HCT116 (cell line): ENCODE measurements at regions not wholly inside any gene's neighbourhood (a gene's known extent, or its start where the extent isn't known, plus 50 kb on each side); places are given as distances from the start of the nearest gene placed in this dataset.

ENCODE experiments used
- EZH2 ChIP-seq: fragments of 200-600 bp; sonication (generic); IDR thresholded peaks from 2 replicates; pipeline ENCODE4 v1.6.1; 2017; ENCODE audit warnings: antibody characterized with exemption, mixed run types
- POLR2AphosphoS5 ChIP-seq: IDR thresholded peaks from 2 replicates; pipeline ENCODE4 v1.6.1; 2011; ENCODE audit warnings: mild to moderate bottlenecking, low read depth, low read length, moderate library complexity
- SP1 ChIP-seq: IDR thresholded peaks from 2 replicates; pipeline ENCODE4 v1.6.1; 2012; ENCODE audit warnings: low read depth
- SRF ChIP-seq: IDR thresholded peaks from 2 replicates; pipeline ENCODE4 v1.6.1; 2012; ENCODE audit warnings: low read depth
- TCF7L2 ChIP-seq: IDR thresholded peaks from 2 replicates; pipeline ENCODE4 v1.7.0; 2011; ENCODE audit warnings: borderline replicate concordance, inconsistent platforms; ENCODE audit not compliant: insufficient read depth, insufficient read length; ENCODE audit errors: extremely low read depth
- YY1 ChIP-seq: IDR thresholded peaks from 2 replicates; pipeline ENCODE4 v1.6.1; 2011; ENCODE audit warnings: low read length, low read depth, moderate library complexity, mild to moderate bottlenecking; ENCODE audit not compliant: insufficient replicate concordance; ENCODE audit errors: extremely low read depth
- ZFX ChIP-seq: fragments of 450-650 bp; IDR thresholded peaks from 2 replicates; pipeline ENCODE4 v1.6.1; 2017
- TF ChIP-seq, protein P1 (sequence below), 3 experiments: fragments of 200-600 bp in 1 of 3; sonication (generic) in 1 of 3; IDR thresholded peaks in 2 of 3; conservative IDR thresholded peaks in 1 of 3; 2 replicates each; pipeline ENCODE4 v1.5.1; 2012 to 2017; ENCODE audit warnings: low read depth in 2 of 3, low read length in 2 of 3, antibody characterized with exemption in 1 of 3, borderline replicate concordance in 1 of 3, control low read depth in 1 of 3, mild to moderate bottlenecking in 1 of 3, mixed read lengths in 1 of 3, mixed run types in 1 of 3, moderate library complexity in 1 of 3; ENCODE audit not compliant: insufficient read depth in 1 of 3
- TF ChIP-seq, protein P2 (sequence below): IDR thresholded peaks from 2 replicates; pipeline ENCODE4 v1.6.1; 2012; ENCODE audit warnings: low read depth
- TF ChIP-seq, protein P3 (sequence below): IDR thresholded peaks from 2 replicates; pipeline ENCODE4 v1.6.1; 2012

DNA sequence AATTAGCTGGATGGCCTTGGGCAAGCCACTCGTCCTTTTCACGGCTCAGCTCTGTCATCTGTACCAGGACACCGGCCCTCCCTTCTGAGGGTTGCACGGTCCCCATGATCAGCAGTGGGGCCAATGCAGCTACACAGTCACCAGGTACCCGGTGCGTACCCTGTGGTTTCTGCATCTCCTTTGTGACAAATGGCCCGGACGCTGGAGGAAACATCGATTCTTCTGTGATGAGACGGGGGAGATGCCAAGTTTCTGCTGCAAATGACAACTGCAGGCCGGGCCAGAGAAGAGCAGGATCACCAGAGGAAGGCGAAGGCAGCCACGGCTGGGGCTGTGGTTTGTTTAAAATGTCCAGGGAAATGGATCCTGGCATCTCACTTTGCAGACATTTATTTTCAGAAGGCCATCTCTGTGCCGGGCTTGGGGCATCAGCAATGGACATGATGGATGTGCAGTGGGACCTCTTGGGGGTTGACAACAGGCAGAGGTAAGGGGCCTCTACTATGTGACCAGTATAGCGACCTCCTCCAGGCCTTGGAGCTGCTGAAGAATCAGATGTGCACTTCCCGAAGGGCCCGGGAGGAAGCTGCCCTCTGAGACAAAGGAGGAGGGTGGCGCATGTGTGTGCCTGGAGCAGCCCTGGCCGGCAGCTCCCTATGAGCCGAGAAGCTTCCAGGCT, 221.9 kb upstream of the C1orf174 start:
- TF ChIP-seq, protein P1, sequence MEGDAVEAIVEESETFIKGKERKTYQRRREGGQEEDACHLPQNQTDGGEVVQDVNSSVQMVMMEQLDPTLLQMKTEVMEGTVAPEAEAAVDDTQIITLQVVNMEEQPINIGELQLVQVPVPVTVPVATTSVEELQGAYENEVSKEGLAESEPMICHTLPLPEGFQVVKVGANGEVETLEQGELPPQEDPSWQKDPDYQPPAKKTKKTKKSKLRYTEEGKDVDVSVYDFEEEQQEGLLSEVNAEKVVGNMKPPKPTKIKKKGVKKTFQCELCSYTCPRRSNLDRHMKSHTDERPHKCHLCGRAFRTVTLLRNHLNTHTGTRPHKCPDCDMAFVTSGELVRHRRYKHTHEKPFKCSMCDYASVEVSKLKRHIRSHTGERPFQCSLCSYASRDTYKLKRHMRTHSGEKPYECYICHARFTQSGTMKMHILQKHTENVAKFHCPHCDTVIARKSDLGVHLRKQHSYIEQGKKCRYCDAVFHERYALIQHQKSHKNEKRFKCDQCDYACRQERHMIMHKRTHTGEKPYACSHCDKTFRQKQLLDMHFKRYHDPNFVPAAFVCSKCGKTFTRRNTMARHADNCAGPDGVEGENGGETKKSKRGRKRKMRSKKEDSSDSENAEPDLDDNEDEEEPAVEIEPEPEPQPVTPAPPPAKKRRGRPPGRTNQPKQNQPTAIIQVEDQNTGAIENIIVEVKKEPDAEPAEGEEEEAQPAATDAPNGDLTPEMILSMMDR (IDR thresholded peaks at IDR 0.05 in 2 of 3, conservative IDR thresholded peaks at IDR 0.05 in 1 of 3; ENCODE audit: borderline replicate concordance in 1 of 3, insufficient read depth in 1 of 3, low read depth in 2 of 3, low read length in 2 of 3): no peak
- TF ChIP-seq TCF7L2 (no peak), POLR2AphosphoS5 (no peak), SP1 (no peak), EZH2 (no peak), SRF (no peak), ZFX (no peak), YY1 (no peak)
- TF ChIP-seq, protein P2, sequence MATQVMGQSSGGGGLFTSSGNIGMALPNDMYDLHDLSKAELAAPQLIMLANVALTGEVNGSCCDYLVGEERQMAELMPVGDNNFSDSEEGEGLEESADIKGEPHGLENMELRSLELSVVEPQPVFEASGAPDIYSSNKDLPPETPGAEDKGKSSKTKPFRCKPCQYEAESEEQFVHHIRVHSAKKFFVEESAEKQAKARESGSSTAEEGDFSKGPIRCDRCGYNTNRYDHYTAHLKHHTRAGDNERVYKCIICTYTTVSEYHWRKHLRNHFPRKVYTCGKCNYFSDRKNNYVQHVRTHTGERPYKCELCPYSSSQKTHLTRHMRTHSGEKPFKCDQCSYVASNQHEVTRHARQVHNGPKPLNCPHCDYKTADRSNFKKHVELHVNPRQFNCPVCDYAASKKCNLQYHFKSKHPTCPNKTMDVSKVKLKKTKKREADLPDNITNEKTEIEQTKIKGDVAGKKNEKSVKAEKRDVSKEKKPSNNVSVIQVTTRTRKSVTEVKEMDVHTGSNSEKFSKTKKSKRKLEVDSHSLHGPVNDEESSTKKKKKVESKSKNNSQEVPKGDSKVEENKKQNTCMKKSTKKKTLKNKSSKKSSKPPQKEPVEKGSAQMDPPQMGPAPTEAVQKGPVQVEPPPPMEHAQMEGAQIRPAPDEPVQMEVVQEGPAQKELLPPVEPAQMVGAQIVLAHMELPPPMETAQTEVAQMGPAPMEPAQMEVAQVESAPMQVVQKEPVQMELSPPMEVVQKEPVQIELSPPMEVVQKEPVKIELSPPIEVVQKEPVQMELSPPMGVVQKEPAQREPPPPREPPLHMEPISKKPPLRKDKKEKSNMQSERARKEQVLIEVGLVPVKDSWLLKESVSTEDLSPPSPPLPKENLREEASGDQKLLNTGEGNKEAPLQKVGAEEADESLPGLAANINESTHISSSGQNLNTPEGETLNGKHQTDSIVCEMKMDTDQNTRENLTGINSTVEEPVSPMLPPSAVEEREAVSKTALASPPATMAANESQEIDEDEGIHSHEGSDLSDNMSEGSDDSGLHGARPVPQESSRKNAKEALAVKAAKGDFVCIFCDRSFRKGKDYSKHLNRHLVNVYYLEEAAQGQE: no peak
- TF ChIP-seq, protein P3, sequence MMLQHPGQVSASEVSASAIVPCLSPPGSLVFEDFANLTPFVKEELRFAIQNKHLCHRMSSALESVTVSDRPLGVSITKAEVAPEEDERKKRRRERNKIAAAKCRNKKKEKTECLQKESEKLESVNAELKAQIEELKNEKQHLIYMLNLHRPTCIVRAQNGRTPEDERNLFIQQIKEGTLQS: no peak
